Glutamatergic neuron (in vitro differentiated cells): ENCODE measurements at regions not wholly inside any gene's neighbourhood (a gene's known extent, or its start where the extent isn't known, plus 50 kb on each side); places are given as distances from the start of the nearest gene placed in this dataset.

Experiments
- DNase-seq: peaks from one replicate; pipeline ENCODE4 v3.0.0; 2022
- H3K27ac Mint-ChIP-seq: one replicate; pipeline ENCODE4 v1.8.0; 2020; ENCODE audit warnings: mild to moderate bottlenecking, mixed read lengths, inconsistent platforms; ENCODE audit not compliant: unreplicated experiment
- H3K27me3 Mint-ChIP-seq: one replicate; pipeline ENCODE4 v1.8.0; 2020; ENCODE audit warnings: mild to moderate bottlenecking, moderate library complexity, mixed read lengths, inconsistent platforms; ENCODE audit not compliant: unreplicated experiment
- H3K36me3 Mint-ChIP-seq: one replicate; pipeline ENCODE4 v1.8.0; 2020; ENCODE audit warnings: mild to moderate bottlenecking, mixed read lengths, inconsistent platforms; ENCODE audit not compliant: unreplicated experiment
- H3K4me1 Mint-ChIP-seq: one replicate; pipeline ENCODE4 v1.8.0; 2020; ENCODE audit warnings: mild to moderate bottlenecking, low read depth, mixed read lengths, inconsistent platforms; ENCODE audit not compliant: unreplicated experiment
- H3K4me3 Mint-ChIP-seq: one replicate; pipeline ENCODE4 v1.8.0; 2020; ENCODE audit warnings: mild to moderate bottlenecking, mixed read lengths, inconsistent platforms; ENCODE audit not compliant: unreplicated experiment
- H3K9me3 Mint-ChIP-seq: one replicate; pipeline ENCODE4 v1.8.0; 2020; ENCODE audit warnings: mild to moderate bottlenecking, moderate library complexity, mixed read lengths, inconsistent platforms; ENCODE audit not compliant: unreplicated experiment
- TF ChIP-seq, protein P1 (sequence below): fragments of 200-600 bp; sonication (generic); IDR thresholded peaks from one replicate; pipeline ENCODE4 v1.5.0; 2021; ENCODE audit not compliant: partially characterized antibody, unreplicated experiment

- no peaks in the 10 kb centered on the region for H3K27me3 Mint-ChIP-seq
- H3K36me3 Mint-ChIP-seq: no peaks in the 10 kb centered on the region
- peaks cover 1% of the 10 kb centered on the region for H3K9me3 Mint-ChIP-seq
- DNase-seq: no peak
- H3K4me3 Mint-ChIP-seq: no peak overlapping the region
- no peak overlapping the region for H3K27ac Mint-ChIP-seq
- TF ChIP-seq, protein P1, sequence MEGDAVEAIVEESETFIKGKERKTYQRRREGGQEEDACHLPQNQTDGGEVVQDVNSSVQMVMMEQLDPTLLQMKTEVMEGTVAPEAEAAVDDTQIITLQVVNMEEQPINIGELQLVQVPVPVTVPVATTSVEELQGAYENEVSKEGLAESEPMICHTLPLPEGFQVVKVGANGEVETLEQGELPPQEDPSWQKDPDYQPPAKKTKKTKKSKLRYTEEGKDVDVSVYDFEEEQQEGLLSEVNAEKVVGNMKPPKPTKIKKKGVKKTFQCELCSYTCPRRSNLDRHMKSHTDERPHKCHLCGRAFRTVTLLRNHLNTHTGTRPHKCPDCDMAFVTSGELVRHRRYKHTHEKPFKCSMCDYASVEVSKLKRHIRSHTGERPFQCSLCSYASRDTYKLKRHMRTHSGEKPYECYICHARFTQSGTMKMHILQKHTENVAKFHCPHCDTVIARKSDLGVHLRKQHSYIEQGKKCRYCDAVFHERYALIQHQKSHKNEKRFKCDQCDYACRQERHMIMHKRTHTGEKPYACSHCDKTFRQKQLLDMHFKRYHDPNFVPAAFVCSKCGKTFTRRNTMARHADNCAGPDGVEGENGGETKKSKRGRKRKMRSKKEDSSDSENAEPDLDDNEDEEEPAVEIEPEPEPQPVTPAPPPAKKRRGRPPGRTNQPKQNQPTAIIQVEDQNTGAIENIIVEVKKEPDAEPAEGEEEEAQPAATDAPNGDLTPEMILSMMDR: no peak
- no peaks in the 10 kb centered on the region for H3K4me1 Mint-ChIP-seq
These were observed 111.5 kb upstream of the ELAC2 start for GRCh38 chr17:13129356-13129755.

DNA sequence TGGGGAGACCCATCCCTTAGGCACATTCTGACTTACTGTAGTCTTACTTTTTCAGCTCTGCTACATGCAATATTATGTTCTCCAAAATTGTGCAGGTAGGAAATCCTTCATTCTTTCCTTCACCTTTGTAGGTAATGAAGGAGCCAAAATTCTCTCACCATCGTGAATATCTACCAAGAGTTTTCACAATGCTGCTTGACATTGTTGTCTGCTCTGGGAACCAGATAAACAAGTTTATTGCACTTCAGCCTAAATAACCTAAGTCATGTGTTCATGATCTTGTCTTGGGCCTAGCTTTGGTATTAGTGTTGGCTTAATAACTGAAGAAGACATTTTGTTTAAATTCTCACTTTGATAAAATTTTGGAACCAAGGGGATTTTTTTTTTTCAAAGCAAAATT lies 110.8 kb upstream of the ELAC2 start:
- Mint-ChIP-seq H3K27ac (no peak overlapping the region), H3K36me3 (no peaks in the 10 kb centered on the region), H3K4me3 (no peak overlapping the region), H3K4me1 (no peaks in the 10 kb centered on the region), H3K27me3 (no peaks in the 10 kb centered on the region), H3K9me3 (peaks cover 1% of the 10 kb centered on the region)
- no peak for DNase-seq
- TF ChIP-seq, protein P1: no peak

GRCh38 chr17:13127921-13128602 lies 110.2 kb upstream of the ELAC2 start:
- TF ChIP-seq, protein P1: no peak
- Mint-ChIP-seq H3K4me3 (no peak overlapping the region), H3K9me3 (no peaks in the 10 kb centered on the region), H3K27ac (no peak overlapping the region), H3K4me1 (no peaks in the 10 kb centered on the region), H3K27me3 (no peaks in the 10 kb centered on the region), H3K36me3 (no peaks in the 10 kb centered on the region)
- no peak for DNase-seq

- no peaks in the 10 kb centered on the region for H3K27me3 Mint-ChIP-seq
These were observed 103.0 kb upstream of the ELAC2 start for GRCh38 chr17:13120864-13121263.

DNA sequence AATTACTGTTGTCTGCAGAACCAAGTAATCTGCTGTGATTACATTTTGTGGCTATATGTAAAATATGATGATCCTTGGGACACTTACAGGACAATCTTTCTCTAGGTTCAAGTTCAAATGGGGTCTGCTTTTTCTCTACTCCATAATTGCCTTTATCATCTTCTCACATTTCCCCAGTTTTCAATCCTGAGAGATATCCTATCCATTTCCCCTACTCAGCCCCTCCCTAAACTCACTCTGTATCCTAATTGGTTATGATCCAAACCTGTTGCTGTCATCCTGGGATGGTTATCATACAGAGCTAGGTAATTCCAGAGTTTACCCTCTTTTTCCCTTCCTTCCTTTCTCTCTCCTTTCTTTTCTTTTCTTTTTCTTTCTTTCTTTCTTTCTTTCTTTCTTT lies 100.5 kb upstream of the ELAC2 start:
- no peak overlapping the region for H3K4me3 Mint-ChIP-seq
- no peaks in the 10 kb centered on the region for H3K9me3 Mint-ChIP-seq
- no peak for DNase-seq

More at GRCh38 chr17:13120864-13121263, 103.0 kb upstream of the ELAC2 start:
- no peak for DNase-seq
- Mint-ChIP-seq H3K9me3 (no peaks in the 10 kb centered on the region), H3K4me3 (peak overlapping the region; percentile 16), H3K36me3 (peaks cover 5% of the 10 kb centered on the region), H3K4me1 (no peaks in the 10 kb centered on the region), H3K27ac (no peak overlapping the region)
- TF ChIP-seq, protein P1: no peak

More for the DNA sequence above, 100.5 kb upstream of the ELAC2 start:
- H3K27me3 Mint-ChIP-seq: no peaks in the 10 kb centered on the region
- TF ChIP-seq, protein P1: no peak
- H3K27ac Mint-ChIP-seq: no peak overlapping the region
- H3K4me1 Mint-ChIP-seq: peaks cover 2% of the 10 kb centered on the region
- H3K36me3 Mint-ChIP-seq: peaks cover 5% of the 10 kb centered on the region
